GM12892 (cell line): ENCODE measurements at regions not wholly inside any gene's neighbourhood (a gene's known extent, or its start where the extent isn't known, plus 50 kb on each side); places are given as distances from the start of the nearest gene placed in this dataset.

Source experiments
- POLR2A ChIP-seq: IDR thresholded peaks from 2 replicates; pipeline ENCODE4 v1.6.1; 2011; ENCODE audit warnings: low read depth, low read length, control low read depth
- POLR2AphosphoS5 ChIP-seq: IDR thresholded peaks from 2 replicates; pipeline ENCODE4 v1.6.1; 2011; ENCODE audit warnings: low read depth, low read length, control low read depth

- no peak for TF ChIP-seq POLR2A
- TF ChIP-seq POLR2AphosphoS5 = no peak
These were observed 223.2 kb upstream of the E2F8 start for GRCh38 chr11:19463976-19464375.
